Activated CD4-positive, alpha-beta memory T cell treated with anti-CD3 and anti-CD28 coated beads, Interleukin-2, amount 10 ng/mL, durations not matched to agents 7 days and 5 days (primary cell): ENCODE measurements at regions not wholly inside any gene's neighbourhood (a gene's known extent, or its start where the extent isn't known, plus 50 kb on each side); places are given as distances from the start of the nearest gene placed in this dataset.

Experiments used
- CTCF ChIA-PET: fragments of 350-600 bp; sonication (Branson Sonifier 250); formaldehyde crosslinking; loops from one replicate; lab custom pipeline; 2021; ENCODE audit warnings: antibody characterized with exemption, inconsistent platforms; lab: Charles Lee
- POLR2A ChIA-PET: fragments of 350-600 bp; sonication (Branson Sonifier 250); formaldehyde crosslinking; loops from one replicate; lab custom pipeline; 2021; ENCODE audit warnings: antibody characterized with exemption; lab: Charles Lee
- DNase-seq: peaks from one replicate; pipeline ENCODE4 v3.0.0-alpha.2; 2020
- H3K27ac Mint-ChIP-seq: one replicate; pipeline ENCODE4 v1.8.0; 2021; ENCODE audit warnings: mild to moderate bottlenecking, mixed read lengths
- H3K27me3 Mint-ChIP-seq: one replicate; pipeline ENCODE4 v1.8.0; 2021; ENCODE audit warnings: mixed read lengths
- H3K36me3 Mint-ChIP-seq: one replicate; pipeline ENCODE4 v1.8.0; 2021; ENCODE audit warnings: low read depth, mixed read lengths
- H3K4me1 Mint-ChIP-seq: one replicate; pipeline ENCODE4 v1.8.0; 2021; ENCODE audit warnings: mixed read lengths
- H3K4me3 Mint-ChIP-seq: one replicate; pipeline ENCODE4 v1.8.0; 2021; ENCODE audit warnings: mild to moderate bottlenecking, mixed read lengths
- H3K9me3 Mint-ChIP-seq: one replicate; pipeline ENCODE4 v1.8.0; 2021; ENCODE audit warnings: mixed read lengths

DNA sequence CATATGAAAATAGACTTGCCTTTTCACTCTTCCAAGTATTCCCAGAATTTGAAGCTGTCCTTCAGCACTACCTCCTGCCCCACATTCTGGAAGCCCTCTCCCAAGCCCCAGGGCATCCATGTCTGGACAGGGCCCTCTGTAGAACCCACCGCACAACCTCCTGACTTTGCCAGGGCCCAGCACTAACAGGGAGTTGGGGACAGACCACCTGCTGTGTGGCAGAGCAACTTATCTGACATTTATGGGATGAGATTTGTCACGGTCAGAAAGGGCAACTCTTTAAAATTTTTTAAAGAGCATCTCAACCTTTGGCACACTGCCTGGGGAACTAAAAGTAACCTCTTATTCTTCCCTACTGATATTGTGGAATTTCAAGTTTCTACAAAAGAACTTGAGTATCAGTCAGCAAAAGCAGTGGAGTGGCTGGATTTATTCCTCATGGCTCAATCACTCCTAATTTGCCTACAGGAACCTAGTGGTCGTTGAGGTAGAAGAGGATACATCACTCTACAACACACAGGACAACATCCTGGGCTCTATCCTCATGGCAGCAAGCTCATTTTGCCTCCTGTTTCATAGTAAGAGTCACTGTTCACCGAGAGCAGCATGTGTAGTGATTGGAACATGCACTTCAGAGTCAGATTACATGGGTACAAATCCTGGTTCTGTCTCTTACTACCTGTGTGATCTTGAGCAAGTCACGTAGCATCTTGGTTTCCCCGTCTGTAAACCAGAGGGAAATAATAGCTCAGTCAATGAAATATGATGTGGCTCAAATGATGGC lies 285.3 kb downstream of the ENC1 start:
- Mint-ChIP-seq H3K36me3 (no peaks in the 10 kb centered on the region), H3K4me1 (no peaks in the 10 kb centered on the region), H3K27me3 (peaks cover 4% of the 10 kb centered on the region), H3K4me3 (no peak overlapping the region), H3K27ac (no peak overlapping the region), H3K9me3 (no peaks in the 10 kb centered on the region)
- no peak for DNase-seq
- ChIA-PET POLR2A (no interaction called here), CTCF (no interaction called here)

DNA sequence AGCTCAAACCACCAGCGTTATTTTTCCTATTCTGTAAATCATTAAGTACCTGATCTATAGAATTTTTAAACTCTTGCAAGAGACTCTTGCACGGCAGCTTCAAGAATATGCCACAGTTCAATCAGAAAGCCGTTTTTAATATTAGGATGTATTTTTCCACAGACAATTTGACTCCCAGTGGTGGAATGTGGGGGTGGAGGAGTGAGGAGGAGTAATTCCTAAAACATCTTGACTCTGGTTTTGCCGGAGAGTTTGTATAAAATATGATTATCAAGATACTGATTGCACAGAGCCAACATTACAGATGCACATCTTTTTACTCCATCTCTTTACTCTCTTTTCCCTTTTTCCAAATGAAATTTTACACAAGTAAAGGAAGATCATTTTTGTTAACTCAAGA lies 288.3 kb downstream of the ENC1 start:
- H3K36me3 Mint-ChIP-seq: no peaks in the 10 kb centered on the region
- POLR2A ChIA-PET: no interaction called here
- DNase-seq: no peak
- no peaks in the 10 kb centered on the region for H3K4me1 Mint-ChIP-seq
- no peaks in the 10 kb centered on the region for H3K9me3 Mint-ChIP-seq
- peaks cover 6% of the 10 kb centered on the region for H3K27me3 Mint-ChIP-seq
- H3K4me3 Mint-ChIP-seq: no peak overlapping the region
- H3K27ac Mint-ChIP-seq: no peak overlapping the region
- CTCF ChIA-PET: no interaction called here

DNA sequence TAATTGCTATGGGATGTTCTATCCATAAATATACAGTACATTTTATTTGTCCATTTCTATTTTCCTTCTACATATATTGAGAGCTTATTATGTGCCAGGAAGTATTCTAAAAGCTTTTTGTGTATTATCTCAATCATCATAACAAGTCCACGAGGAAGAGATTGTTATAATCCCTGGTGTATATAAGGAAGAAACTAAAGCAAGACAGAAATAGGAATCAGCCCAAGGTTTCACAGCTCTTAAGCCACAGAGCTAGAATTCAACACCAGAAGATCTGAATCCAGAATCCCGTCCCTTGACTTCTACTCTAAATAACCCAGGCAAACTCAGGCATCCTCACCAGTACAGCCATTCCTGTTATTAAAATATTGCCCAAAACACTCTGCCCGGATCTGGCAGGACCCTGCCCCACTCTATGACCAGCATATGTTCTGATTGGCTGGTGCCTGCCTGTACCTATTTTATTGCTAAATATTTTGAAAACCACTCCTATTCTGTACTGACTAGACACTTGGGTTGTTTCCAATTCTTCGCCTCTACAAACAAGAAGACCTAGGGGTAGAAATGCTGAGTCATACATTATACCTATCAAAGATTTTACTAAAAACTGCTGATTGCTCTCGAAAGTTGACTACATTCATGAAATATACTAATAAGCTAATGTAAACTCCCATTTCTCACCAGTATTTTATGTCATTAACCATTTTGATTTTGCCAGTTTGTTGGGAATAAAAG lies 297.4 kb downstream of the ENC1 start:
- no peak overlapping the region for H3K4me3 Mint-ChIP-seq

DNA sequence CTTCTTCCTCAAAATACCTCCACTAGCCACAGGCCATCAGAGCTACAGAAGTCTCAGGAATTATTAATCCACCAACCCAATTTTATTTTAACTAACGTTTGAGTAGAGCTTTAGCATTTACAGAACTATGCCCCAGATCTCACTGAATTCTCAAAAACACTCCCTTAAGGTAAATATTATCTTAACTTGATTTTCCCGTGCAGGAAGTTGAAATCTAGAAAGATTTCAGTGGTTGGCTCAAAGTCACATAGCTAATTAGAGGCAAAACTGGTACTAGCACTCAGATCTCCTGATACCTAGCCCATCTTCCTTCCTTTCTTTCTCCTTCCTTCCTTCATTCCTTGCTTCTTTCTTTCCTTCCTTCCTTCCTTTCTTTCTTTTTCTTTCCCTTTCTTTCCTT lies 298.3 kb downstream of the ENC1 start:
- ChIA-PET CTCF (no interaction called here), POLR2A (no interaction called here)
- H3K27me3 Mint-ChIP-seq: peaks cover 11% of the 10 kb centered on the region
- no peak overlapping the region for H3K4me3 Mint-ChIP-seq
- no peaks in the 10 kb centered on the region for H3K4me1 Mint-ChIP-seq
- H3K36me3 Mint-ChIP-seq: no peaks in the 10 kb centered on the region
- no peak overlapping the region for H3K27ac Mint-ChIP-seq
- DNase-seq: no peak
- no peaks in the 10 kb centered on the region for H3K9me3 Mint-ChIP-seq

More for the DNA sequence above, 297.4 kb downstream of the ENC1 start:
- H3K27ac Mint-ChIP-seq: no peak overlapping the region
- no peaks in the 10 kb centered on the region for H3K9me3 Mint-ChIP-seq
- ChIA-PET POLR2A (no interaction called here), CTCF (no interaction called here)
- DNase-seq: no peak
- peaks cover 13% of the 10 kb centered on the region for H3K27me3 Mint-ChIP-seq
- no peaks in the 10 kb centered on the region for H3K4me1 Mint-ChIP-seq
- no peaks in the 10 kb centered on the region for H3K36me3 Mint-ChIP-seq

DNA sequence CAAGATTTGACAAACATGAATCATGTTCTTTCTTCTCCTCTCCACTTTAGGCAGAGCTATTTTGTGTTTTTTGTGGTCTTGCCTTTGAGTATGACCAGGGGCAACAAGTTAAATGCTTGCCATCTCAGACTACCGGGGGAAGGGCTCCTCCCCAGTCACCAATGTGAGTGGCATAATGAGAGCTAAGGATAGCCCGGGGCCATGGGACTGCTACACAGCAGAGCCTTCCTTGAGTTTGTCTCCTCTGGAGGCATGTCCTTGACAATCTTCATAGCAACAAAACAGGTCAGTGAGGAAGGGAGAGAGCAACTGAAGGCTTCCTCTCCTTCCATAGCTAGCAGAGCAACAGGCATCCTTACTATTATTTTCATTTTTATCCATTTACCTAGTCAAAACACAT lies 299.3 kb downstream of the ENC1 start:
- CTCF ChIA-PET: no interaction called here
- H3K36me3 Mint-ChIP-seq: no peaks in the 10 kb centered on the region
- no peaks in the 10 kb centered on the region for H3K9me3 Mint-ChIP-seq
- H3K27me3 Mint-ChIP-seq: peaks cover 11% of the 10 kb centered on the region
- DNase-seq: no peak
- POLR2A ChIA-PET: no interaction called here
- H3K4me3 Mint-ChIP-seq: no peak overlapping the region
- no peaks in the 10 kb centered on the region for H3K4me1 Mint-ChIP-seq
- no peak overlapping the region for H3K27ac Mint-ChIP-seq

DNA sequence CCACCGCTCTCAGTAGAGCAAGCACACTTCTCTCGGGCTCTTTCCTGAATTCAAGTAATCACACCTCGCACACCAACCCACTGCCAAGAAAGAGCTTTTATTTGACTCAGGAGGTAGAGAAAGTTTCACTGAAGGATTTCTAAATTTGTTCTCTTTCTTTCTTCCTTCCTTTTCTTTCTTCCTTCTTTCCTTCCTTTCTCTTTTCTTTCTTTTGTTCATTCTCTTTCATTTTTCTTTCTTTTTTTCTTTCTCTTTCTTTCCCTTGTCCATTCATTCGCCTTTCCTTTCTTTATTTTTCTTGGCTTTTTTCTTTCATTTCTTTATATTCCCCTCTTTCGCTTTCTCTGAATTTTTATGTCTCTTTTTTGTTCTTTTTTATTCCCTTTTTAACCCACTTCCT lies 300.1 kb downstream of the ENC1 start:
- DNase-seq: no peak
- Mint-ChIP-seq H3K4me1 (no peaks in the 10 kb centered on the region), H3K27me3 (peaks cover 11% of the 10 kb centered on the region), H3K9me3 (no peaks in the 10 kb centered on the region), H3K4me3 (no peak overlapping the region), H3K27ac (no peak overlapping the region), H3K36me3 (no peaks in the 10 kb centered on the region)
- POLR2A ChIA-PET: no interaction called here
- CTCF ChIA-PET: no interaction called here

DNA sequence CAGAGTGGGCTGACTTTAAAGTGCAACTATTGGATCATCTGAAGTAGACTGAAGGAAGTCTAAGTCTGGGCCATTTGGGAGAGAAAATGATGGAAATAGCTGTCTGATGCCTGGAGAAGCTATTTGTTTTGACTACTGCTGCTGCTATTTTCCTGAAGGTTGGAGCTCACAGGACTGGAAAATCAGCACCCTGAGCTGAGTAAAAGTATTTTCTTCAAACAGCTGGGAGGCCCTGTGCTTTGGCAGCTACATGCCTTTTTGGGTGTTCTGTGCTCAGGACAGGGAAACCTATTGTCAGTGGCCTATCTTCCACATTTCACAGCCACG lies 302.6 kb downstream of the ENC1 start:
- DNase-seq: no peak
- Mint-ChIP-seq H3K9me3 (no peaks in the 10 kb centered on the region), H3K27me3 (peaks cover 11% of the 10 kb centered on the region), H3K4me3 (no peak overlapping the region), H3K36me3 (no peaks in the 10 kb centered on the region), H3K27ac (no peak overlapping the region), H3K4me1 (no peaks in the 10 kb centered on the region)
- CTCF ChIA-PET: no interaction called here
- POLR2A ChIA-PET: no interaction called here

DNA sequence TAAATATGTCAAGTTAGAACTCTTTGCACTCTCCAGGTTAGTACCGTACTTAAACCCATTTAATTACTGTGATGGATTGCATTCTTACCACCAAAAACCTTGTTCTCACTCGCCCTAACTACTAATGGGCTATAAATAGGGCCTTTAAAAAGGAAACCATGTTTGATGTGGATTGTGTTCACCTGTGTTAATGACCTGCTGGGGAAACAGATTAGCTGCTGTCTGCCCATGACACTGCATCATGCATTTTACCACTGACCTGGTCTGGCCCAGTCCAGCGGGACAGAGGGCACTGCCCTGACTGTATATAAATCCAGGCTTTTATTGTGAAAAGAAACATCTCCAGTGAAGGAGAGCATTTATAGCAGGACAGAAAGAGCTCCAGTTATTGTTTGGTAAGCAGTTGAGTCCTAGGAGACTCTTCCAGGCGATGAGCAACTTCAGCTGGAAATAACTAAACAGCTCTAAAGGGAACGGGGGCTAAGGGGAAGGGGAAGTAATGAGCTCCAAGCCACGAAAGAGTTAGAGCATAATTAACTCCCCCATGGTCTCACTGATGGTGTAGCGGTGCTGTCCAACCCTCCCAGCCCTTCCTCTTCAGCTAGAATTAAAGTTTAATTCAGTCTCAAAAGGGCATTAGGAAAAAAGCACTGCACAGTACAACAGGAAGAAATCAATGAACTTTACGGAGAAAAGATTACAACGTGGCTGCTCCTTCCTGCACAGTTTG lies 303.1 kb downstream of the ENC1 start:
- CTCF ChIA-PET: no interaction called here
- POLR2A ChIA-PET: no interaction called here
- DNase-seq: no peak
- H3K4me3 Mint-ChIP-seq: no peak overlapping the region
- H3K36me3 Mint-ChIP-seq: no peaks in the 10 kb centered on the region
- no peaks in the 10 kb centered on the region for H3K9me3 Mint-ChIP-seq
- H3K27me3 Mint-ChIP-seq: peaks cover 11% of the 10 kb centered on the region
- H3K27ac Mint-ChIP-seq: no peak overlapping the region
- H3K4me1 Mint-ChIP-seq: no peaks in the 10 kb centered on the region

DNA sequence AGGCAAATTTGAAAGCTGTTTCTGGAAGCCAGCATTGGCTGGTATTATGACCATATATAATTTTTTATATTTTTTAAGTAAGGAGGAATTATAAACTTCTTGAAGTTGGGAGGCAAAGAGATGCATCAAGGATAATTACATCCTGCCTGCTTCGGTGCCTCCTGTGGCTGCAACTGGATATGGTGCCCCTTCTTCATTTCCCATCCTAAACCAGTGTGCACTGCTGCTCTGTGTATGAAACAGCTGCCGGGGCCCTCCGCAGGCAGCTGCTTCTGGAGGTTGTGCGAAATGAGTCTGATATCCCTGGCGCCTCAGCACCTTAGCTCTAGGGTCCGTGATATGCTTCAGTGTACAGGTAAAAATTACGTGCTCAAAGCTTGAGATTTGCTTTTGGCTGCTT lies 304.2 kb downstream of the ENC1 start:
- Mint-ChIP-seq H3K4me3 (no peak overlapping the region), H3K27ac (no peak overlapping the region), H3K9me3 (no peaks in the 10 kb centered on the region), H3K27me3 (peaks cover 12% of the 10 kb centered on the region), H3K36me3 (no peaks in the 10 kb centered on the region), H3K4me1 (no peaks in the 10 kb centered on the region)
- no peak for DNase-seq
- CTCF ChIA-PET: no interaction called here
- POLR2A ChIA-PET: no interaction called here

DNA sequence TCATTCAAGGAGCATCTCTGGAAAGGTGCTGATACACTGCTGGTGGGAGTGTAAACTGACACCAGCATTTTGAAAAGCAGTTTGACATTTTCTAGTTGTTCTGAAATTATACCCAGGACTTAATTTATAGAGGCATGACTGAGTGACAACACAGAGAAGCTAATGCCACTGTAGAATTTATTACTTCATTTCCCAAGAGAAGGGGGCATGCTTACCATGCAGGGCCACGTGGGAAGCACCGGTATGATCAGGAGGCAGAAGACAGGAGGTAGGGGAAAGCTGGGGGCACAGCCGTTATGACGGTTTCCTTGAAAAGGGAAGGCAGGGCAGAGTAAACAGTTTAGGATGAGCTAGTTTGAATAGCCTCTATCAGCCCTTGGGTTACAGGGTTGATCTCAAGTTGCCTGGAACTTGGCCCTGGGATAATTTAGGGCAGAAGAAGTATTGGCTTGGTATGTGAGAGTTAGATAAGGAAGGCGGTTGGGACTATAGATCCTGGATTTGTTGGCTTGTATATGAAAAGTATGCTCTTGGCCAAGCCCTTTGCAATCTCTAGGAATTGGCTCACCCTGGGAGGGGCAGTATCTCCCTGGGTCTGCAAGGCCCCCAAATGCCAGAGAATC lies 305.7 kb downstream of the ENC1 start:
- ChIA-PET CTCF (no interaction called here), POLR2A (no interaction called here)
- H3K4me1 Mint-ChIP-seq: no peaks in the 10 kb centered on the region
- H3K4me3 Mint-ChIP-seq: no peak overlapping the region
- no peak for DNase-seq
- H3K9me3 Mint-ChIP-seq: no peaks in the 10 kb centered on the region
- no peak overlapping the region for H3K27ac Mint-ChIP-seq
- H3K36me3 Mint-ChIP-seq: no peaks in the 10 kb centered on the region
- H3K27me3 Mint-ChIP-seq: peaks cover 7% of the 10 kb centered on the region

DNA sequence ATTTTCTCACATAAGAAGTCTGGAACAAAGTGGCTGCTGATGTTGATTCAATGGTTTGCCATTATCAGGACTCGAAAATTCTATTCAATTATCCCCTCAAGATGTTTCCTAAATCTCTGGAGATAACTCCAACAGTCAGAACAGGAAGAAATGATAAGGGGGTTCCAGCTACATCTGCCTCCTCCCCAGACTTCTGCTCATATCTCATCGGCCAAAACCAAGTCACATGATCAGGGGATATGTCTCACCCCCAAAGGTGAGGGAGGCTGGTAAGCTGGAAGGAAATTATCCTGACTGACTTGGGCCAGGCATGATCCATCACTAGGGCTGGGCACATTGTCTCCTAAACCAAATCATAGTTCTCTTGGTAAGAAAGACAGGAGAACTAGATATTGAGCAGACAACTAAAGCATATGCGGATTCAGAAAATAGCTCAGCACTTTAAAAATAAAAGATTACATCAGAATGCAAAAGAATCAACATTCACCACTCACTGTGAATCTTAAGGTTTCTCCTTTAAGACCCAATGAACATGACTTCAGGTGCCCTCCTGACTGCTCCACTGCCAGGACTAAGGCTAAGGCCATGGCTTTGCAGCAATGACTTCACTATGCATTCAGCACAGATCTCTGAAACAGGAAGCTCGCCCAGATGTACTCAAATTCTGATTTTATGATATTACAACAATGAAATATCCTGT lies 306.3 kb downstream of the ENC1 start:
- no peak overlapping the region for H3K4me3 Mint-ChIP-seq
- DNase-seq: no peak
- POLR2A ChIA-PET: no interaction called here
- H3K36me3 Mint-ChIP-seq: no peaks in the 10 kb centered on the region
- no peaks in the 10 kb centered on the region for H3K9me3 Mint-ChIP-seq
- CTCF ChIA-PET: no interaction called here
- peaks cover 5% of the 10 kb centered on the region for H3K27me3 Mint-ChIP-seq
- no peak overlapping the region for H3K27ac Mint-ChIP-seq
- no peaks in the 10 kb centered on the region for H3K4me1 Mint-ChIP-seq

DNA sequence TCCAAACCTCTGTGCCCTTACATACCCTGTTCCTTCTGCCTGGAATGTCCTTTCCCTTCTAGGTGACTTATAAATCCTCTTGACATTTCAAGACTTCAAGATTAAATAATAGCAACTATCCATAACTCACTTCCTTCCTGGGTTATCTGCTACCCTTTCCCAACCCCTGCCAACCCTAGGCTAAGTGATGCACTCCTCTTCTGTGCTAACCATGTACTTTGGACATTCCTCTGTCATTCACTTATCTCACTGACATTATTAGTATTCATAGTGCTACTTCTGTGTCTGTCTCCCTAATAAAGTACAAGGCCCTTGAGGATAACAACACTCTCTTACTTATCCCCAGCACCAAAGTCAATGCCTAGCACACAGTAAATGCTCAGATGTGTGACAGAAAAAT lies 307.1 kb downstream of the ENC1 start:
- H3K27me3 Mint-ChIP-seq: peaks cover 5% of the 10 kb centered on the region
- H3K27ac Mint-ChIP-seq: no peak overlapping the region
- no peaks in the 10 kb centered on the region for H3K9me3 Mint-ChIP-seq
- no peaks in the 10 kb centered on the region for H3K4me1 Mint-ChIP-seq
- H3K4me3 Mint-ChIP-seq: no peak overlapping the region
- ChIA-PET CTCF (no interaction called here), POLR2A (no interaction called here)
- no peak for DNase-seq
- H3K36me3 Mint-ChIP-seq: no peaks in the 10 kb centered on the region

DNA sequence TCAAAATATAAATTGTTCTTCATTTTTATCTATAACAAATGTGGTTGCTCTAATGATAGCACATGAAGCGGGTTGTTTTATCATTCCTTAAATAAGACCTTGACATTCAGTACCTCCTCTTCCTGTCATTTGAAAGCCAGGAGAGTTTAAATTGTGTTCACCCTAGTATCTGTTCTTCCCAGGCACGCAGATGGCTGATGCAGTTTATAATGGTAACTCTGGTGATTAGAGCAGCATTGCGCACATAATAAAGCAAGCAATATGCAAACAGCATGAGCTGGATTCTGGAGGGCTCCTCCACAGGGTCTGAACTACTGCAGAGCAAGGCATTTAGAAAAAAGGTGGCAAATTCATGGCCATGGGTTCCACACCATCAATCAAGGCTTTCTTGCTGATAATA lies 307.8 kb downstream of the ENC1 start:
- peaks cover 5% of the 10 kb centered on the region for H3K27me3 Mint-ChIP-seq
- ChIA-PET POLR2A (no interaction called here), CTCF (no interaction called here)
- DNase-seq: no peak
- H3K4me1 Mint-ChIP-seq: no peaks in the 10 kb centered on the region
- no peaks in the 10 kb centered on the region for H3K9me3 Mint-ChIP-seq
- no peaks in the 10 kb centered on the region for H3K36me3 Mint-ChIP-seq
- no peak overlapping the region for H3K27ac Mint-ChIP-seq
- no peak overlapping the region for H3K4me3 Mint-ChIP-seq
